ENCODE measurements at regions not wholly inside any gene's neighbourhood (a gene's known extent, or its start where the extent isn't known, plus 50 kb on each side); places are given as distances from the start of the nearest gene placed in this dataset.

- Histone ChIP-seq H3K79me2 (ENCODE audit: low read depth) (no peaks in the 10 kb centered on the region), H3K9ac (no peak overlapping the region), H3K4me3 (no peak overlapping the region), H4K20me1 (ENCODE audit: low read depth) (no peaks in the 10 kb centered on the region), H2AFZ (replicated peaks) (no peak overlapping the region), H3K9me3 (ENCODE audit: low read depth) (no peaks in the 10 kb centered on the region), H3F3A (ENCODE audit: low read depth) (no peaks in the 10 kb centered on the region), H3K4me2 (no peak overlapping the region), H3K36me3 (no peaks in the 10 kb centered on the region), H3K27me3 (peaks cover 3% of the 10 kb centered on the region), H3K4me1 (no peaks in the 10 kb centered on the region), H3K27ac (no peak overlapping the region)
- no peak overlapping the region for H3K4me3 Mint-ChIP-seq
- peaks cover 23% of the 10 kb centered on the region for H3K27me3 Mint-ChIP-seq (ENCODE audit: insufficient read depth, low read depth)
- H3K9me3 Mint-ChIP-seq, result no peaks in the 10 kb centered on the region
- H3K36me3 Mint-ChIP-seq, result no peaks in the 10 kb centered on the region
- H3K27ac Mint-ChIP-seq, result no peak overlapping the region
- DNase-seq (ENCODE audit: low spot score), result no peak
- peaks cover 16% of the 10 kb centered on the region for H3K4me1 Mint-ChIP-seq
- TF ChIP-seq CTCF (IDR thresholded peaks at IDR 0.05) (no peak), EZH2 (IDR thresholded peaks at IDR 0.05) (no peak), EZH2phosphoT487 (IDR thresholded peaks at IDR 0.05) (no peak)
These were observed 153.2 kb downstream of the IRF8 start for GRCh38 chr16:86052115-86052670.

- no peak overlapping the region for H3K4me2 ChIP-seq
- H3F3A ChIP-seq (ENCODE audit: low read depth), result no peaks in the 10 kb centered on the region
- no peak for DNase-seq (ENCODE audit: low spot score)
- no peak overlapping the region for H3K9ac ChIP-seq
- H3K4me1 Mint-ChIP-seq, result peaks cover 10% of the 10 kb centered on the region
- H3K27ac ChIP-seq, result no peak overlapping the region
- H3K4me3 ChIP-seq, result no peak overlapping the region
- no peak overlapping the region for H3K4me3 Mint-ChIP-seq
- H3K4me1 ChIP-seq, result no peaks in the 10 kb centered on the region
- no peaks in the 10 kb centered on the region for H3K9me3 Mint-ChIP-seq
- H3K36me3 Mint-ChIP-seq, result no peaks in the 10 kb centered on the region
- H2AFZ ChIP-seq (replicated peaks), result no peak overlapping the region
- H3K27ac Mint-ChIP-seq, result no peak overlapping the region
- no peaks in the 10 kb centered on the region for H3K79me2 ChIP-seq (ENCODE audit: low read depth)
- TF ChIP-seq CTCF (IDR thresholded peaks at IDR 0.05) (no peak), EZH2 (IDR thresholded peaks at IDR 0.05) (no peak), EZH2phosphoT487 (IDR thresholded peaks at IDR 0.05) (no peak)
- H3K27me3 ChIP-seq, result no peaks in the 10 kb centered on the region
- no peaks in the 10 kb centered on the region for H3K36me3 ChIP-seq
- H3K27me3 Mint-ChIP-seq (ENCODE audit: insufficient read depth, low read depth), result peaks cover 18% of the 10 kb centered on the region
- no peaks in the 10 kb centered on the region for H4K20me1 ChIP-seq (ENCODE audit: low read depth)
- H3K9me3 ChIP-seq (ENCODE audit: low read depth), result no peaks in the 10 kb centered on the region
These were observed 154.0 kb downstream of the IRF8 start for GRCh38 chr16:86052926-86053325.

- Histone ChIP-seq H2AFZ (replicated peaks) (no peak overlapping the region), H3K27me3 (peaks cover 3% of the 10 kb centered on the region), H3F3A (ENCODE audit: low read depth) (no peaks in the 10 kb centered on the region), H3K79me2 (ENCODE audit: low read depth) (no peaks in the 10 kb centered on the region), H3K4me3 (no peak overlapping the region), H3K4me2 (no peak overlapping the region), H3K9ac (no peak overlapping the region), H3K27ac (no peak overlapping the region), H4K20me1 (ENCODE audit: low read depth) (no peaks in the 10 kb centered on the region), H3K9me3 (ENCODE audit: low read depth) (no peaks in the 10 kb centered on the region), H3K36me3 (no peaks in the 10 kb centered on the region), H3K4me1 (no peaks in the 10 kb centered on the region)
- no peak for TF ChIP-seq EZH2phosphoT487 (IDR thresholded peaks at IDR 0.05)
- TF ChIP-seq EZH2 (IDR thresholded peaks at IDR 0.05), result no peak
- no peak for TF ChIP-seq CTCF (IDR thresholded peaks at IDR 0.05)
- no peak for DNase-seq (ENCODE audit: low spot score)
- no peak overlapping the region for H3K27ac Mint-ChIP-seq
- no peak overlapping the region for H3K4me3 Mint-ChIP-seq
- no peaks in the 10 kb centered on the region for H3K36me3 Mint-ChIP-seq
- peaks cover 13% of the 10 kb centered on the region for H3K27me3 Mint-ChIP-seq (ENCODE audit: insufficient read depth, low read depth)
- H3K9me3 Mint-ChIP-seq, result no peaks in the 10 kb centered on the region
- H3K4me1 Mint-ChIP-seq, result peaks cover 12% of the 10 kb centered on the region
These were observed 160.6 kb downstream of the IRF8 start for GRCh38 chr16:86059253-86060171.

All from neural progenitor cell (in vitro differentiated cells).